ENCODE measurements at regions not wholly inside any gene's neighbourhood (a gene's known extent, or its start where the extent isn't known, plus 50 kb on each side); places are given as distances from the start of the nearest gene placed in this dataset.
A peak's percentile ranks its signal among the peaks of the same experiment; 100 is the strongest.

- DNase-seq, result no peak
- ATAC-seq, result no peak
- H3K4me3 ChIP-seq, result no peak overlapping the region
- no peak overlapping the region for H3K27ac ChIP-seq
- intact Hi-C loops (cut with DNase I), result no loop called here
- WGBS, 2 donors, result 28 to 44% methylated on average over 1 of the region's 1 CpG
- no peaks in the 10 kb centered on the region for H3K9me3 ChIP-seq
- no peak for TF ChIP-seq CTCF (IDR thresholded peaks at IDR 0.05)
- TF ChIP-seq POLR2A (IDR thresholded peaks at IDR 0.05), result no peak
- H3K36me3 ChIP-seq (replicated peaks in 1 of 2; ENCODE audit: insufficient read depth in 1 of 2, low read depth in 2 of 2), result no peaks in the 10 kb centered on the region
- H3K4me1 ChIP-seq, result peaks cover 54% of the 10 kb centered on the region
- H3K27me3 ChIP-seq, result no peaks in the 10 kb centered on the region
Observed at GRCh38 chr7:25319707-25320106, 91.4 kb upstream of the NPVF start.

GRCh38 chr7:25320791-25321190 lies 92.5 kb upstream of the NPVF start:
- H3K27me3 ChIP-seq, result no peaks in the 10 kb centered on the region
- peaks cover 49% of the 10 kb centered on the region for H3K4me1 ChIP-seq
- no peak for ATAC-seq
- H3K4me3 ChIP-seq, result no peak overlapping the region
- DNase-seq, result no peak
- TF ChIP-seq CTCF (IDR thresholded peaks at IDR 0.05), result no peak
- TF ChIP-seq POLR2A (IDR thresholded peaks at IDR 0.05), result no peak
- H3K9me3 ChIP-seq, result no peaks in the 10 kb centered on the region
- no peaks in the 10 kb centered on the region for H3K36me3 ChIP-seq (replicated peaks in 1 of 2; ENCODE audit: insufficient read depth in 1 of 2, low read depth in 2 of 2)
- 64 to 75% methylated on average over 2 of the region's 2 CpGs for WGBS, 2 donors
- no peak overlapping the region for H3K27ac ChIP-seq
- intact Hi-C loops (cut with DNase I), result no loop called here

- no peak for DNase-seq
- Histone ChIP-seq H3K27me3 (no peaks in the 10 kb centered on the region), H3K36me3 (replicated peaks in 1 of 2; ENCODE audit: insufficient read depth in 1 of 2, low read depth in 2 of 2) (no peaks in the 10 kb centered on the region), H3K4me3 (no peak overlapping the region), H3K27ac (no peak overlapping the region), H3K9me3 (no peaks in the 10 kb centered on the region), H3K4me1 (peaks cover 45% of the 10 kb centered on the region)
- TF ChIP-seq POLR2A (IDR thresholded peaks at IDR 0.05) (no peak), CTCF (IDR thresholded peaks at IDR 0.05) (no peak)
- intact Hi-C loops (cut with DNase I), result no loop called here
- 31 to 39% methylated on average over 5 of the region's 5 CpGs for WGBS, 2 donors
- ATAC-seq, result peak; percentile 33
Observed at GRCh38 chr7:25321424-25321823, 93.1 kb upstream of the NPVF start.

- Histone ChIP-seq H3K27me3 (no peaks in the 10 kb centered on the region), H3K36me3 (replicated peaks in 1 of 2; ENCODE audit: insufficient read depth in 1 of 2, low read depth in 2 of 2) (no peaks in the 10 kb centered on the region), H3K9me3 (no peaks in the 10 kb centered on the region), H3K4me3 (no peak overlapping the region), H3K4me1 (peaks cover 35% of the 10 kb centered on the region), H3K27ac (no peak overlapping the region)
- WGBS, 2 donors, result 73 to 88% methylated on average over 3 of the region's 3 CpGs
- DNase-seq (no peak), ATAC-seq (no peak)
- intact Hi-C loops (cut with DNase I), result no loop called here
- no peak for TF ChIP-seq CTCF (IDR thresholded peaks at IDR 0.05)
- TF ChIP-seq POLR2A (IDR thresholded peaks at IDR 0.05), result no peak
Observed at GRCh38 chr7:25322473-25322872, 94.2 kb upstream of the NPVF start.

GRCh38 chr7:25325186-25325757 lies 97.0 kb upstream of the NPVF start:
- peaks cover 20% of the 10 kb centered on the region for H3K4me1 ChIP-seq
- H3K27me3 ChIP-seq, result no peaks in the 10 kb centered on the region
- 50 to 61% methylated on average over 2 of the region's 2 CpGs for WGBS, 2 donors
- TF ChIP-seq POLR2A (IDR thresholded peaks at IDR 0.05) (no peak), CTCF (IDR thresholded peaks at IDR 0.05) (no peak)
- H3K36me3 ChIP-seq (replicated peaks in 1 of 2; ENCODE audit: insufficient read depth in 1 of 2, low read depth in 2 of 2), result no peaks in the 10 kb centered on the region
- no peak overlapping the region for H3K4me3 ChIP-seq
- intact Hi-C loops (cut with DNase I), result no loop called here
- ATAC-seq (no peak), DNase-seq (no peak)
- no peaks in the 10 kb centered on the region for H3K9me3 ChIP-seq
- H3K27ac ChIP-seq, result no peak overlapping the region
